GM12872 (cell line): ENCODE measurements at regions not wholly inside any gene's neighbourhood (a gene's known extent, or its start where the extent isn't known, plus 50 kb on each side); places are given as distances from the start of the nearest gene placed in this dataset.

ENCODE experiments used
- TF ChIP-seq, protein P1 (sequence below): IDR thresholded peaks from 3 replicates; pipeline ENCODE4 v1.5.1; 2011; ENCODE audit warnings: low read depth, mild to moderate bottlenecking, low read length, moderate library complexity; ENCODE audit not compliant: insufficient read depth

- TF ChIP-seq, protein P1, sequence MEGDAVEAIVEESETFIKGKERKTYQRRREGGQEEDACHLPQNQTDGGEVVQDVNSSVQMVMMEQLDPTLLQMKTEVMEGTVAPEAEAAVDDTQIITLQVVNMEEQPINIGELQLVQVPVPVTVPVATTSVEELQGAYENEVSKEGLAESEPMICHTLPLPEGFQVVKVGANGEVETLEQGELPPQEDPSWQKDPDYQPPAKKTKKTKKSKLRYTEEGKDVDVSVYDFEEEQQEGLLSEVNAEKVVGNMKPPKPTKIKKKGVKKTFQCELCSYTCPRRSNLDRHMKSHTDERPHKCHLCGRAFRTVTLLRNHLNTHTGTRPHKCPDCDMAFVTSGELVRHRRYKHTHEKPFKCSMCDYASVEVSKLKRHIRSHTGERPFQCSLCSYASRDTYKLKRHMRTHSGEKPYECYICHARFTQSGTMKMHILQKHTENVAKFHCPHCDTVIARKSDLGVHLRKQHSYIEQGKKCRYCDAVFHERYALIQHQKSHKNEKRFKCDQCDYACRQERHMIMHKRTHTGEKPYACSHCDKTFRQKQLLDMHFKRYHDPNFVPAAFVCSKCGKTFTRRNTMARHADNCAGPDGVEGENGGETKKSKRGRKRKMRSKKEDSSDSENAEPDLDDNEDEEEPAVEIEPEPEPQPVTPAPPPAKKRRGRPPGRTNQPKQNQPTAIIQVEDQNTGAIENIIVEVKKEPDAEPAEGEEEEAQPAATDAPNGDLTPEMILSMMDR: no peak
Measured at GRCh38 chr18:35880788-35881455, 91.6 kb upstream of the RMP24 start.

- TF ChIP-seq, protein P1: no peak
Measured at GRCh38 chr18:35888329-35888728, 84.2 kb upstream of the RMP24 start.

GRCh38 chr18:35889677-35890076, 82.8 kb upstream of the RMP24 start:
- TF ChIP-seq, protein P1: no peak

DNA sequence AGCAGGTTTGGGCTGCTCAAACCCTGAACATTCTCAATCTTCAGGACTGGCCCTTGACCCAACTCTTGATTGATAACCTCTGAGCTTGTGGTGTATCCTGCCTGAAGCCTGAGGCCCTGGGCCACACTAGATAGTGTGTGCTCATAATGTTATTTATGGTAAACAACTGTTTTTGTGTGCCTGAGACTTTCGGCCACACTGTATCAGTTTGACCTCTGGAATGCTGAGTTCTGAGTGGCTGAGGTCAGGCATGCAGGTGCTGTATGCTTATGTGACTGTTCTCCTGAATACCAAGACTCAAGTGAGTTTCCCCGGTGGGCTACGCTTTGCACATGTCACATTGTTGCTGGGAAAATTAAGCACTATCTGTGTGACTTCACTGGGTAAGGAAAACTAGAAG, 82.2 kb upstream of the RMP24 start:
- TF ChIP-seq, protein P1: no peak

DNA sequence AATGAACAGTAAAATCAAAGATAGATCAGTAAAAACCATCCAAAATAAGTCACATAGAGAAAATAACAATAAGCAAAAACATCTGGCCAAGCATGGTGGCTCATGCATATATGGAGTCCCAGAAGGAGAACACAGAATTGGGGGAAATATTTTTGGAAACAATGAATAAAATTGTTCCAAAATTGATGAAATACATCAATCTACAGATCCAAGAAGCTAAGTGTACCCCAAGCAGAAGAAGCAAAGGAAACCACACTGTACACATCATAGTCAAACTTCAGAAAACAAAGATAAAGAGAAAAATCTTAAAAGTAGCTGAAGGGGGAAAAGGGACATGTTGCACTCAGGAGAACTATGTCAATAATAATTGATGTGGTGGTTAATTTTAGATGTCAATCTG, 80.4 kb upstream of the RMP24 start:
- TF ChIP-seq, protein P1: no peak

DNA sequence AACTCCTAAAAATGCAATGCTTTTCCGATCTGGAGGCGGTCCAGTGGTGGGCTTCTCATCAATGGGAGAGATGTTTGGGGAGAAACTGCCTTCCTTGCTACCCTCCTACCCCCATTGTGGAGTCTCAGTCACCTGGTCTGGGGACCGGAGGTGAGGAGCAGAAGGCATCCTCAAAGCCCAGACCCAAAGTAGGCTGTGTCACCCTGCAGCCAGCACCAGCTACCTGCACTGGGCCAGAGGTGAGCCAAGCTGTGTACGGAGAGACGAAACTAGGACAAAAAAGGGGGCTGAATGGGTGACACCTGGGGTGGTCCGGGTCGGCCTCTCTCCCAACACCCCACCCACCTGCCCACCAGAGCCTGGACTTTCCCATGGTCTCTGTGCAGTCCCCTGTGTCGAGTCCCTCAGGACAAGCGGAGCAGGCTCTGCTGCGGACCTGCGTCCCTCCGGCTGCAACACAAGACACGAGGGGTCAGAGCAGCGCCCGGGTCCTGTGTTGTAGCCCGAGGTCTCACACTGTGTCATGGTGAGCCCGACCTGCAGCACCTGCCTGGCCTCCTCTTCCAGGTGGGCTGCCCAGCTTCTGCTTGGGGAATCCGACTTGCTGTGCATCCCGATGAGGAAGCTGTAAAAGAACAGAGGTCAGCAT, 68.0 kb upstream of the RMP24 start:
- TF ChIP-seq, protein P1: no peak

DNA sequence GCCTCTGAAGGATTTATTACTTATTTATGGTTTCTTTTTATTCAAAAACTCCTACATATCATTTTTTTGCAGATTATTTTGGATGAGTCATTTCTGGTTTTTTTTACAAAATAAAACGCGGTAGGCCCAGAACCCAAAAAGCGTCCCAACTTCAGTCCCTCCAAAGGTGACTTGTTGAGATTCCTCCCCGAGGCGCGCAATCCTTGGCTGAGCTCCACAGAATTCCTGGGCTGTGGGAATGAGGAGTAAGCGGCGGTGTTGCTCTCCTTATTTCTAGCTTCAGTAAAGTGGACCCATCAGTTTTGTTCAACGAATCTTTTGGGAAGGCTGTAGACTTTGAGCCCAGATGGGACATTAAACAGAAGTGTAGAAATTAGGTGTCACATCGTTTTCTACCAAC, 67.0 kb upstream of the RMP24 start:
- TF ChIP-seq, protein P1: no peak
